ENCODE measurements at regions not wholly inside any gene's neighbourhood (a gene's known extent, or its start where the extent isn't known, plus 50 kb on each side); places are given as distances from the start of the nearest gene placed in this dataset.

DNA sequence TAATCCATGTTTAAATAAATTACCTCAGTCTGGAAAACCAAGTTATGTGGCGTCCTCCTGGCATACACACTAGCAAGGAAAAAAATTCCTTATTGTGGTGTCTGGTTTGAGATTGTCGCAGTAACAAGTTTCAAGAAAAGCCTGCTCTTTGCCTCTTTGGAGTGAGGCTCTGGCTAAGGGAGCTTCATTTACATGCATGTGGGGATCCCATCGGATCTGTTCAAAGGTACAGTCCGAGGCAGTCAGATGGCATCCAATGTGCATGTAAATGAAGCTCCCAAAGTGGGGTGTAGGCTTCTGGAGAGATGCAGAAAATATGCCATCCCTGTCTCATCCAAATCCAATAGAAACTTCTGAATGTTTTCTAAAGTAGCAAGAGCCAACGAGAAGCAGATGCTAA, 199.5 kb upstream of the FBXL4 start:
- TF ChIP-seq, protein P1, sequence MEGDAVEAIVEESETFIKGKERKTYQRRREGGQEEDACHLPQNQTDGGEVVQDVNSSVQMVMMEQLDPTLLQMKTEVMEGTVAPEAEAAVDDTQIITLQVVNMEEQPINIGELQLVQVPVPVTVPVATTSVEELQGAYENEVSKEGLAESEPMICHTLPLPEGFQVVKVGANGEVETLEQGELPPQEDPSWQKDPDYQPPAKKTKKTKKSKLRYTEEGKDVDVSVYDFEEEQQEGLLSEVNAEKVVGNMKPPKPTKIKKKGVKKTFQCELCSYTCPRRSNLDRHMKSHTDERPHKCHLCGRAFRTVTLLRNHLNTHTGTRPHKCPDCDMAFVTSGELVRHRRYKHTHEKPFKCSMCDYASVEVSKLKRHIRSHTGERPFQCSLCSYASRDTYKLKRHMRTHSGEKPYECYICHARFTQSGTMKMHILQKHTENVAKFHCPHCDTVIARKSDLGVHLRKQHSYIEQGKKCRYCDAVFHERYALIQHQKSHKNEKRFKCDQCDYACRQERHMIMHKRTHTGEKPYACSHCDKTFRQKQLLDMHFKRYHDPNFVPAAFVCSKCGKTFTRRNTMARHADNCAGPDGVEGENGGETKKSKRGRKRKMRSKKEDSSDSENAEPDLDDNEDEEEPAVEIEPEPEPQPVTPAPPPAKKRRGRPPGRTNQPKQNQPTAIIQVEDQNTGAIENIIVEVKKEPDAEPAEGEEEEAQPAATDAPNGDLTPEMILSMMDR (conservative IDR thresholded peaks at IDR 0.05 in 1 of 2, IDR thresholded peaks at IDR 0.05 in 1 of 2; ENCODE audit: low read depth in 1 of 2, low read length in 2 of 2), result no peak
- no peak for TF ChIP-seq EZH2 (IDR thresholded peaks at IDR 0.05; ENCODE audit: low read length, missing control alignments)
- no peak overlapping the region for H2AFZ ChIP-seq (ENCODE audit: low read length)
- no peak overlapping the region for H3K27ac ChIP-seq (ENCODE audit: insufficient read depth, low read length)

GRCh38 chr6:99146711-99147110, 199.0 kb upstream of the FBXL4 start:
- Histone ChIP-seq H3K9me3 (ENCODE audit: control insufficient read depth, insufficient read depth, low read depth, low read length) (no peaks in the 10 kb centered on the region), H3K4me2 (ENCODE audit: extremely low read depth, insufficient read depth, low read length) (no peak overlapping the region), H3K27ac (ENCODE audit: insufficient read depth, low read length) (no peak overlapping the region), H3K27me3 (ENCODE audit: control insufficient read depth, insufficient read depth, low read length) (no peaks in the 10 kb centered on the region), H3K4me1 (ENCODE audit: control insufficient read depth, extremely low read depth, insufficient read depth, low read length) (no peaks in the 10 kb centered on the region), H3K36me3 (ENCODE audit: control insufficient read depth, insufficient read depth, low read length) (no peaks in the 10 kb centered on the region), H2AFZ (ENCODE audit: low read length) (no peak overlapping the region), H3K79me2 (ENCODE audit: control insufficient read depth, insufficient read depth, low read length) (no peaks in the 10 kb centered on the region), H3K4me3 (replicated peaks in 1 of 4; ENCODE audit: control extremely low read depth in 1 of 4, insufficient read depth in 1 of 4, low read depth in 3 of 4, low read length in 4 of 4) (no peak overlapping the region), H4K20me1 (ENCODE audit: control insufficient read depth, extremely low read depth, insufficient read depth, low read length) (no peaks in the 10 kb centered on the region), H3K9ac (ENCODE audit: insufficient read depth, low read length) (no peak overlapping the region)
- TF ChIP-seq, protein P1 (conservative IDR thresholded peaks at IDR 0.05 in 1 of 2, IDR thresholded peaks at IDR 0.05 in 1 of 2; ENCODE audit: low read depth in 1 of 2, low read length in 2 of 2), result no peak
- no peak for TF ChIP-seq EZH2 (IDR thresholded peaks at IDR 0.05; ENCODE audit: low read length, missing control alignments)
- no peak for DNase-seq (ENCODE audit: low read depth in 2 of 2)

More for the DNA sequence above, 199.5 kb upstream of the FBXL4 start:
- Histone ChIP-seq H3K4me3 (replicated peaks in 1 of 4; ENCODE audit: control extremely low read depth in 1 of 4, insufficient read depth in 1 of 4, low read depth in 3 of 4, low read length in 4 of 4) (no peak overlapping the region), H3K4me1 (ENCODE audit: control insufficient read depth, extremely low read depth, insufficient read depth, low read length) (no peaks in the 10 kb centered on the region), H3K9ac (ENCODE audit: insufficient read depth, low read length) (no peak overlapping the region), H3K9me3 (ENCODE audit: control insufficient read depth, insufficient read depth, low read depth, low read length) (no peaks in the 10 kb centered on the region), H3K79me2 (ENCODE audit: control insufficient read depth, insufficient read depth, low read length) (no peaks in the 10 kb centered on the region), H3K27me3 (ENCODE audit: control insufficient read depth, insufficient read depth, low read length) (no peaks in the 10 kb centered on the region), H3K4me2 (ENCODE audit: extremely low read depth, insufficient read depth, low read length) (no peak overlapping the region), H4K20me1 (ENCODE audit: control insufficient read depth, extremely low read depth, insufficient read depth, low read length) (no peaks in the 10 kb centered on the region), H3K36me3 (ENCODE audit: control insufficient read depth, insufficient read depth, low read length) (no peaks in the 10 kb centered on the region)
- DNase-seq (ENCODE audit: low read depth in 2 of 2), result no peak

DNA sequence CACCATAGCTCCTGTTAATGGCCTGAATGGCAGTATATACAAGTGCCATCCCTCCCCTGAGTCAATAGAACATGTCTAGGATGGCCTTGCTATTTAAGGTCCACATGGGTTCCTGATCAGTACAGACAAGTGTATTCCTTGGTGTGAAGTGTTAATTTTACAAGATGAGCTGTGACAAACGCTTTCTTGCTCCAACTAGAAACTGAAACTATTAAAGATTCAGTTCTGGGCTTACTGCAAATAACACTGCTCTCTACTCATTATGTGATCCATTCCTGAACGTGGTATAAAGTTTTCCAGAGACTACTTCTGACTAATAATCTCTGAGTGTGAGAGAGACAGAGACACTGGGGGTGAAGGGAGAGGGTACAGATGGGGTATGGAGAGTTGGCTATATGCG, 198.0 kb upstream of the FBXL4 start:
- Histone ChIP-seq H3K9me3 (ENCODE audit: control insufficient read depth, insufficient read depth, low read depth, low read length) (no peaks in the 10 kb centered on the region), H3K27ac (ENCODE audit: insufficient read depth, low read length) (no peak overlapping the region), H4K20me1 (ENCODE audit: control insufficient read depth, extremely low read depth, insufficient read depth, low read length) (no peaks in the 10 kb centered on the region), H3K4me2 (ENCODE audit: extremely low read depth, insufficient read depth, low read length) (no peak overlapping the region), H3K4me1 (ENCODE audit: control insufficient read depth, extremely low read depth, insufficient read depth, low read length) (no peaks in the 10 kb centered on the region), H3K79me2 (ENCODE audit: control insufficient read depth, insufficient read depth, low read length) (no peaks in the 10 kb centered on the region), H3K27me3 (ENCODE audit: control insufficient read depth, insufficient read depth, low read length) (no peaks in the 10 kb centered on the region), H2AFZ (ENCODE audit: low read length) (no peak overlapping the region), H3K4me3 (replicated peaks in 1 of 4; ENCODE audit: control extremely low read depth in 1 of 4, insufficient read depth in 1 of 4, low read depth in 3 of 4, low read length in 4 of 4) (no peak overlapping the region), H3K9ac (ENCODE audit: insufficient read depth, low read length) (no peak overlapping the region), H3K36me3 (ENCODE audit: control insufficient read depth, insufficient read depth, low read length) (no peaks in the 10 kb centered on the region)
- TF ChIP-seq EZH2 (IDR thresholded peaks at IDR 0.05; ENCODE audit: low read length, missing control alignments), result no peak
- TF ChIP-seq, protein P1 (conservative IDR thresholded peaks at IDR 0.05 in 1 of 2, IDR thresholded peaks at IDR 0.05 in 1 of 2; ENCODE audit: low read depth in 1 of 2, low read length in 2 of 2), result no peak
- DNase-seq (ENCODE audit: low read depth in 2 of 2), result no peak
